ENCODE measurements at regions not wholly inside any gene's neighbourhood (a gene's known extent, or its start where the extent isn't known, plus 50 kb on each side); places are given as distances from the start of the nearest gene placed in this dataset.

DNA sequence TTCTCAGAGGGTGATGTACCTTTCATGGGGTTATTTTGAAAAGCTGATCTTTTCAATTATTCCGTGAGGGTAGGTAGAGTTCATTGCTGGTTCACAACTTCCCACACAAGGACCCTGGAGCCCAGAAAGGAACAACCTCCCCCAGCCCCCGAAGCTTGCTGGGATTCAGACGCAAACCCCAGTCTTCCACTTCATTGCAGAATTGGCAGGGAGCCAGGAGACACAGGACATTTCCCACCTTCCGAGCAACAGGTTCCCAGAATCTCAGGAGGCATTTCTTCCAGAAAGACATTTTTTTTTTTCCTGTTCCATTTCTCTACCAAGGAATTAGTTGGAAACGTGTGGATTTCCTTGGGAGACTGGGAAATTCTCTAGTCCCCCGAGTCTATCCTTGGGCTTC lies 106.1 kb downstream of the GP2 start:
- TF ChIP-seq ARNTL (CRISPR knock-in tag; IDR thresholded peaks at IDR 0.05; ENCODE audit: borderline replicate concordance, low read depth) (no peak), BACH2 (CRISPR knock-in tag; IDR thresholded peaks at IDR 0.05; ENCODE audit: borderline replicate concordance) (no peak), RARB (CRISPR knock-in tag; IDR thresholded peaks at IDR 0.05) (no peak), PPARA (CRISPR knock-in tag; IDR thresholded peaks at IDR 0.05; ENCODE audit: borderline replicate concordance) (no peak), ZFP30 (CRISPR knock-in tag; IDR thresholded peaks at IDR 0.05) (no peak), ZNF565 (CRISPR knock-in tag; conservative IDR thresholded peaks at IDR 0.05; ENCODE audit: low read depth) (no peak), SNAI2 (CRISPR knock-in tag; IDR thresholded peaks at IDR 0.05) (no peak), TCF4 (CRISPR knock-in tag; IDR thresholded peaks at IDR 0.05; ENCODE audit: borderline replicate concordance) (no peak), ZNF8 (CRISPR knock-in tag; IDR thresholded peaks at IDR 0.05) (no peak)
- TF ChIP-seq, protein P1, sequence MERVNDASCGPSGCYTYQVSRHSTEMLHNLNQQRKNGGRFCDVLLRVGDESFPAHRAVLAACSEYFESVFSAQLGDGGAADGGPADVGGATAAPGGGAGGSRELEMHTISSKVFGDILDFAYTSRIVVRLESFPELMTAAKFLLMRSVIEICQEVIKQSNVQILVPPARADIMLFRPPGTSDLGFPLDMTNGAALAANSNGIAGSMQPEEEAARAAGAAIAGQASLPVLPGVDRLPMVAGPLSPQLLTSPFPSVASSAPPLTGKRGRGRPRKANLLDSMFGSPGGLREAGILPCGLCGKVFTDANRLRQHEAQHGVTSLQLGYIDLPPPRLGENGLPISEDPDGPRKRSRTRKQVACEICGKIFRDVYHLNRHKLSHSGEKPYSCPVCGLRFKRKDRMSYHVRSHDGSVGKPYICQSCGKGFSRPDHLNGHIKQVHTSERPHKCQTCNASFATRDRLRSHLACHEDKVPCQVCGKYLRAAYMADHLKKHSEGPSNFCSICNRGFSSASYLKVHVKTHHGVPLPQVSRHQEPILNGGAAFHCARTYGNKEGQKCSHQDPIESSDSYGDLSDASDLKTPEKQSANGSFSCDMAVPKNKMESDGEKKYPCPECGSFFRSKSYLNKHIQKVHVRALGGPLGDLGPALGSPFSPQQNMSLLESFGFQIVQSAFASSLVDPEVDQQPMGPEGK (CRISPR knock-in tag; IDR thresholded peaks at IDR 0.05; ENCODE audit: borderline replicate concordance) = no peak
- TF ChIP-seq, protein P2, sequence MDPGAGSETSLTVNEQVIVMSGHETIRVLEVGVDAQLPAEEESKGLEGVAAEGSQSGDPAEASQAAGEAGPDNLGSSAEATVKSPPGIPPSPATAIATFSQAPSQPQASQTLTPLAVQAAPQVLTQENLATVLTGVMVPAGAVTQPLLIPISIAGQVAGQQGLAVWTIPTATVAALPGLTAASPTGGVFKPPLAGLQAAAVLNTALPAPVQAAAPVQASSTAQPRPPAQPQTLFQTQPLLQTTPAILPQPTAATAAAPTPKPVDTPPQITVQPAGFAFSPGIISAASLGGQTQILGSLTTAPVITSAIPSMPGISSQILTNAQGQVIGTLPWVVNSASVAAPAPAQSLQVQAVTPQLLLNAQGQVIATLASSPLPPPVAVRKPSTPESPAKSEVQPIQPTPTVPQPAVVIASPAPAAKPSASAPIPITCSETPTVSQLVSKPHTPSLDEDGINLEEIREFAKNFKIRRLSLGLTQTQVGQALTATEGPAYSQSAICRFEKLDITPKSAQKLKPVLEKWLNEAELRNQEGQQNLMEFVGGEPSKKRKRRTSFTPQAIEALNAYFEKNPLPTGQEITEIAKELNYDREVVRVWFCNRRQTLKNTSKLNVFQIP (CRISPR knock-in tag; IDR thresholded peaks at IDR 0.05; ENCODE audit: borderline replicate concordance, low read depth) = no peak
- TF ChIP-seq, protein P3, sequence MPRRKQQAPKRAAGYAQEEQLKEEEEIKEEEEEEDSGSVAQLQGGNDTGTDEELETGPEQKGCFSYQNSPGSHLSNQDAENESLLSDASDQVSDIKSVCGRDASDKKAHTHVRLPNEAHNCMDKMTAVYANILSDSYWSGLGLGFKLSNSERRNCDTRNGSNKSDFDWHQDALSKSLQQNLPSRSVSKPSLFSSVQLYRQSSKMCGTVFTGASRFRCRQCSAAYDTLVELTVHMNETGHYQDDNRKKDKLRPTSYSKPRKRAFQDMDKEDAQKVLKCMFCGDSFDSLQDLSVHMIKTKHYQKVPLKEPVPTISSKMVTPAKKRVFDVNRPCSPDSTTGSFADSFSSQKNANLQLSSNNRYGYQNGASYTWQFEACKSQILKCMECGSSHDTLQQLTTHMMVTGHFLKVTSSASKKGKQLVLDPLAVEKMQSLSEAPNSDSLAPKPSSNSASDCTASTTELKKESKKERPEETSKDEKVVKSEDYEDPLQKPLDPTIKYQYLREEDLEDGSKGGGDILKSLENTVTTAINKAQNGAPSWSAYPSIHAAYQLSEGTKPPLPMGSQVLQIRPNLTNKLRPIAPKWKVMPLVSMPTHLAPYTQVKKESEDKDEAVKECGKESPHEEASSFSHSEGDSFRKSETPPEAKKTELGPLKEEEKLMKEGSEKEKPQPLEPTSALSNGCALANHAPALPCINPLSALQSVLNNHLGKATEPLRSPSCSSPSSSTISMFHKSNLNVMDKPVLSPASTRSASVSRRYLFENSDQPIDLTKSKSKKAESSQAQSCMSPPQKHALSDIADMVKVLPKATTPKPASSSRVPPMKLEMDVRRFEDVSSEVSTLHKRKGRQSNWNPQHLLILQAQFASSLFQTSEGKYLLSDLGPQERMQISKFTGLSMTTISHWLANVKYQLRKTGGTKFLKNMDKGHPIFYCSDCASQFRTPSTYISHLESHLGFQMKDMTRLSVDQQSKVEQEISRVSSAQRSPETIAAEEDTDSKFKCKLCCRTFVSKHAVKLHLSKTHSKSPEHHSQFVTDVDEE (CRISPR knock-in tag; IDR thresholded peaks at IDR 0.05) = no peak
- TF ChIP-seq, protein P4, sequence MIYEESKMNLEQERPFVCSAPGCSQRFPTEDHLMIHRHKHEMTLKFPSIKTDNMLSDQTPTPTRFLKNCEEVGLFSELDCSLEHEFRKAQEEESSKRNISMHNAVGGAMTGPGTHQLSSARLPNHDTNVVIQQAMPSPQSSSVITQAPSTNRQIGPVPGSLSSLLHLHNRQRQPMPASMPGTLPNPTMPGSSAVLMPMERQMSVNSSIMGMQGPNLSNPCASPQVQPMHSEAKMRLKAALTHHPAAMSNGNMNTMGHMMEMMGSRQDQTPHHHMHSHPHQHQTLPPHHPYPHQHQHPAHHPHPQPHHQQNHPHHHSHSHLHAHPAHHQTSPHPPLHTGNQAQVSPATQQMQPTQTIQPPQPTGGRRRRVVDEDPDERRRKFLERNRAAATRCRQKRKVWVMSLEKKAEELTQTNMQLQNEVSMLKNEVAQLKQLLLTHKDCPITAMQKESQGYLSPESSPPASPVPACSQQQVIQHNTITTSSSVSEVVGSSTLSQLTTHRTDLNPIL (CRISPR knock-in tag; IDR thresholded peaks at IDR 0.05; ENCODE audit: low read depth) = no peak

DNA sequence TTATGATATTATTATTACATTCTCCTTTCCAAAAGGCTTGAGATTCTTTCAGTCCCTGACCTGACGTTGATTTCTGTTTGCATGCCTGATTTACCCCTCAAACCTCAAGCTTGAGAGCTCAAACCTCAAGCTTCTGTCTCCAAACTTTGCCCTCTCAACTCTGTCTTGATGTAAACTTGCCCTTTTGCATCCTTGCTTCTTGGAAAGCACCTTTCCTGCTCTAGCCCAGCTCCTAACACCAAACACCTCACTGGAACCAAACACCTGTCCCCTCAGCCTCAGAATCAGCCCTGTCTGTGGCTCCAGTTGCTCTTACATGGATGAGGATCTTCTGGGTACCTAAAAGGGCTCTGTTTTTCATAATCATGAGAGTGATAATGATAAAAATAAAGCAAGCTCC lies 109.2 kb downstream of the GP2 start:
- ATAC-seq = no peak
- TF ChIP-seq, protein P5, sequence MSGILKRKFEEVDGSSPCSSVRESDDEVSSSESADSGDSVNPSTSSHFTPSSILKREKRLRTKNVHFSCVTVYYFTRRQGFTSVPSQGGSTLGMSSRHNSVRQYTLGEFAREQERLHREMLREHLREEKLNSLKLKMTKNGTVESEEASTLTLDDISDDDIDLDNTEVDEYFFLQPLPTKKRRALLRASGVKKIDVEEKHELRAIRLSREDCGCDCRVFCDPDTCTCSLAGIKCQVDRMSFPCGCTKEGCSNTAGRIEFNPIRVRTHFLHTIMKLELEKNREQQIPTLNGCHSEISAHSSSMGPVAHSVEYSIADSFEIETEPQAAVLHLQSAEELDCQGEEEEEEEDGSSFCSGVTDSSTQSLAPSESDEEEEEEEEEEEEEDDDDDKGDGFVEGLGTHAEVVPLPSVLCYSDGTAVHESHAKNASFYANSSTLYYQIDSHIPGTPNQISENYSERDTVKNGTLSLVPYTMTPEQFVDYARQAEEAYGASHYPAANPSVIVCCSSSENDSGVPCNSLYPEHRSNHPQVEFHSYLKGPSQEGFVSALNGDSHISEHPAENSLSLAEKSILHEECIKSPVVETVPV (CRISPR knock-in tag; IDR thresholded peaks at IDR 0.05) = no peak
- no peak for TF ChIP-seq ZNF8 (CRISPR knock-in tag; IDR thresholded peaks at IDR 0.05)

More for the DNA sequence above, 106.1 kb downstream of the GP2 start:
- no peak for ATAC-seq

DNA sequence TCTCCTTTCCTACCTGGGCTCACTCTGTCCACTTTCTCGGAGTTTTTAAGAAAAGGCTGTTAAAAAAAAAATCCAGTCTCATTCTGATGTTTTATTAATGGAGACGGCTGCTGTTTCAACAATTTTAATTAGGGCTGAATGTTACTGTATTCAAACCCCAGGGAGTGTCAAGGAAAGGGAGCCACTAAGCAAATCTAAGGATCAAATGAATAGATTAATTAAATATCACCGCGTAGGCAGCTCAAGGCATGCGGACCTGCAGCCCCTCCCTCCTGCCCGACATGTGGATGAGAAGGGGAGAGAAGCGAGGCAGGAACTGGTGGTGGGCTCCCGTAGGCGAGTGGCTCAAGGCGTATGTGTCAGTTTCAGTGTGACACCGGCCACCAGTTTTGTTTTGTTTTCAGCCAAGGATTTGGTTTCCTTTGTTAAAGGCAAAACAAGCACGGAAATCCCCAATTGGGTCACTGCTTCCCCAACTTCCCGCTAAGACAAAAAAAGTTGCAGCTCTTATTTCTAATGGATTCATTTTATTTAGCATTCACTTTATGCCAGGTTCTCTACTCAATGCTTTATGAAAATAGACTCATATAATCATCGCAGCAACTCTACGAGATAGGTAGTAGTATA lies 110.6 kb downstream of the GP2 start:
- no peak for ATAC-seq
- no peak for TF ChIP-seq ARNTL (CRISPR knock-in tag; IDR thresholded peaks at IDR 0.05; ENCODE audit: borderline replicate concordance, low read depth)
- no peak for TF ChIP-seq ZFP3 (CRISPR knock-in tag; IDR thresholded peaks at IDR 0.05)
- no peak for TF ChIP-seq ZNF70 (CRISPR knock-in tag; IDR thresholded peaks at IDR 0.05)
- TF ChIP-seq, protein P2 (CRISPR knock-in tag; IDR thresholded peaks at IDR 0.05; ENCODE audit: borderline replicate concordance, low read depth) = no peak
